ENCODE measurements at regions not wholly inside any gene's neighbourhood (a gene's known extent, or its start where the extent isn't known, plus 50 kb on each side); places are given as distances from the start of the nearest gene placed in this dataset.

- TF ChIP-seq SRF (IDR thresholded peaks at IDR 0.05; ENCODE audit: low read depth): no peak
Measured at GRCh38 chr2:348361-348916, 60.5 kb upstream of the ALKAL2 start (continued).

DNA sequence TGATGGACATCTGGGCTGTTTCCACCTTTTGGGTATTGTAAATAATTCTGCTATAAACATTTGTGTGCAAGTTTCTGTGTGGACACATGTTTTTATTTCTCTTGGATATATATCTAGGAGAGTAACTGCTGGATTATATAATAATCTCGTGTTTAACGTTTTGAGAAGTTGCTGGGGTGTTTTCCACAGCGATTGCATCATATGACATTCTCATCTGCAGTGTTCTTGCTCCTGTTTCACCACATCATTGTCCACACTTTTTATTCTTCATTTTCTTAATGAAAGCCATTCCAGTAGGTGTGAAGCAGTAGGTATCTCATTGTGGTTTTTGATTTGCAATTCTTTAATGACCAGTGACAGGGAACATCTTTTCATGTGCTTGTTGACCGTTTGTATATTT is 56.9 kb upstream of the ALKAL2 start:
- no TSS peak for BruUV-seq (replicated peaks)
- intact Hi-C loops (cut with micrococcal nuclease): no loop called here

More for the DNA sequence above, 56.9 kb upstream of the ALKAL2 start:
- Histone ChIP-seq H2AFZ (ENCODE audit: low read depth, low read length, poor library complexity, severe bottlenecking) (no peak overlapping the region), H3K27ac (ENCODE audit: low read depth, low read length) (no peak overlapping the region), H3K9me2 (ENCODE audit: insufficient read depth) (no peaks in the 10 kb centered on the region), H3K9me3 (ENCODE audit: control insufficient read depth in 1 of 2, insufficient read depth in 1 of 2, low read depth in 1 of 2, low read length in 2 of 2) (no peaks in the 10 kb centered on the region), H3K27me3 (ENCODE audit: insufficient read depth, low read length) (peaks cover 60% of the 10 kb centered on the region), H3K79me2 (ENCODE audit: insufficient read depth, low read length) (no peaks in the 10 kb centered on the region), H3K36me3 (ENCODE audit: control insufficient read depth in 1 of 2, insufficient read depth in 2 of 2, low read length in 2 of 2) (no peaks in the 10 kb centered on the region), H3K4me1 (ENCODE audit: control insufficient read depth in 1 of 2, insufficient read depth in 2 of 2, low read length in 2 of 2) (no peaks in the 10 kb centered on the region), H3K9ac (ENCODE audit: low read length) (no peak overlapping the region), H4K20me1 (ENCODE audit: insufficient read depth) (no peaks in the 10 kb centered on the region), H3K4me3 (replicated peaks in 1 of 2; ENCODE audit: low read depth in 1 of 2, low read length in 2 of 2) (no peak overlapping the region), H3K4me2 (ENCODE audit: low read length) (no peak overlapping the region)
- TF ChIP-seq JUND (IDR thresholded peaks at IDR 0.05) (no peak), ZBTB33 (IDR thresholded peaks at IDR 0.05; ENCODE audit: extremely low read depth, insufficient replicate concordance, low read length) (no peak), ELF1 (IDR thresholded peaks at IDR 0.05; ENCODE audit: borderline replicate concordance, low read depth) (no peak), ZFX (IDR thresholded peaks at IDR 0.05) (no peak), POLR2A (IDR thresholded peaks at IDR 0.05; ENCODE audit: borderline replicate concordance, extremely low read depth, insufficient read depth, insufficient read length) (no peak), YY1 (IDR thresholded peaks at IDR 0.05; ENCODE audit: extremely low read depth, insufficient replicate concordance, low read depth, low read length) (no peak), EGR1 (IDR thresholded peaks at IDR 0.05; ENCODE audit: low read depth) (no peak), SIN3A (IDR thresholded peaks at IDR 0.05; ENCODE audit: low read depth) (no peak), CEBPB (IDR thresholded peaks at IDR 0.05; ENCODE audit: low read depth) (no peak), ZNF274 (IDR thresholded peaks at IDR 0.05; ENCODE audit: low read depth, low read length) (no peak), ATF3 (IDR thresholded peaks at IDR 0.05) (no peak)
- TF ChIP-seq, protein P1, sequence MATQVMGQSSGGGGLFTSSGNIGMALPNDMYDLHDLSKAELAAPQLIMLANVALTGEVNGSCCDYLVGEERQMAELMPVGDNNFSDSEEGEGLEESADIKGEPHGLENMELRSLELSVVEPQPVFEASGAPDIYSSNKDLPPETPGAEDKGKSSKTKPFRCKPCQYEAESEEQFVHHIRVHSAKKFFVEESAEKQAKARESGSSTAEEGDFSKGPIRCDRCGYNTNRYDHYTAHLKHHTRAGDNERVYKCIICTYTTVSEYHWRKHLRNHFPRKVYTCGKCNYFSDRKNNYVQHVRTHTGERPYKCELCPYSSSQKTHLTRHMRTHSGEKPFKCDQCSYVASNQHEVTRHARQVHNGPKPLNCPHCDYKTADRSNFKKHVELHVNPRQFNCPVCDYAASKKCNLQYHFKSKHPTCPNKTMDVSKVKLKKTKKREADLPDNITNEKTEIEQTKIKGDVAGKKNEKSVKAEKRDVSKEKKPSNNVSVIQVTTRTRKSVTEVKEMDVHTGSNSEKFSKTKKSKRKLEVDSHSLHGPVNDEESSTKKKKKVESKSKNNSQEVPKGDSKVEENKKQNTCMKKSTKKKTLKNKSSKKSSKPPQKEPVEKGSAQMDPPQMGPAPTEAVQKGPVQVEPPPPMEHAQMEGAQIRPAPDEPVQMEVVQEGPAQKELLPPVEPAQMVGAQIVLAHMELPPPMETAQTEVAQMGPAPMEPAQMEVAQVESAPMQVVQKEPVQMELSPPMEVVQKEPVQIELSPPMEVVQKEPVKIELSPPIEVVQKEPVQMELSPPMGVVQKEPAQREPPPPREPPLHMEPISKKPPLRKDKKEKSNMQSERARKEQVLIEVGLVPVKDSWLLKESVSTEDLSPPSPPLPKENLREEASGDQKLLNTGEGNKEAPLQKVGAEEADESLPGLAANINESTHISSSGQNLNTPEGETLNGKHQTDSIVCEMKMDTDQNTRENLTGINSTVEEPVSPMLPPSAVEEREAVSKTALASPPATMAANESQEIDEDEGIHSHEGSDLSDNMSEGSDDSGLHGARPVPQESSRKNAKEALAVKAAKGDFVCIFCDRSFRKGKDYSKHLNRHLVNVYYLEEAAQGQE (IDR thresholded peaks at IDR 0.05; ENCODE audit: low read depth): no peak
- ChIA-PET CTCF (no interaction called here), POLR2A (no interaction called here), RAD21 (ENCODE audit: low non-redundant PET in 1 of 2, low total read pairs in 2 of 2, uncharacterized antibody in 2 of 2, unreplicated experiment in 2 of 2) (no interaction called here)
- DNase-seq (ENCODE audit: low read depth, low spot score) (no peak), ATAC-seq (no peak)

Data from HCT116 (cell line).